Adipocyte (in vitro differentiated cells): ENCODE measurements at regions not wholly inside any gene's neighbourhood (a gene's known extent, or its start where the extent isn't known, plus 50 kb on each side); places are given as distances from the start of the nearest gene placed in this dataset.

ENCODE experiments used
- DNase-seq: peaks from one replicate; pipeline ENCODE4 v3.0.0-alpha.2; 2015; ENCODE audit warnings: low read depth
- H3K27me3 ChIP-seq: replicated peaks from 2 replicates; pipeline ENCODE4 v1.7.0; 2013; ENCODE audit warnings: mild to moderate bottlenecking, low read length, moderate library complexity; ENCODE audit not compliant: control insufficient read depth, insufficient read depth
- H3K36me3 ChIP-seq: 2 replicates; pipeline ENCODE4 v1.7.0; 2013; ENCODE audit warnings: low read length, mild to moderate bottlenecking, moderate library complexity; ENCODE audit not compliant: control insufficient read depth, insufficient read depth, severe bottlenecking
- H3K4me1 ChIP-seq: 2 replicates; pipeline ENCODE4 v1.7.0; 2013; ENCODE audit warnings: mild to moderate bottlenecking, low read length, moderate library complexity; ENCODE audit not compliant: control insufficient read depth, insufficient read depth
- H3K4me3 ChIP-seq: 2 replicates; pipeline ENCODE4 v1.7.0; 2013; ENCODE audit warnings: mild to moderate bottlenecking, low read length, moderate library complexity
- H3K9ac ChIP-seq: 2 replicates; pipeline ENCODE4 v1.7.0; 2013; ENCODE audit warnings: mild to moderate bottlenecking, low read length, moderate library complexity
- H3K9me3 ChIP-seq: 2 replicates; pipeline ENCODE4 v1.7.0; 2013; ENCODE audit warnings: mild to moderate bottlenecking, low read length, moderate library complexity; ENCODE audit not compliant: control insufficient read depth

GRCh38 chr18:1488394-1488793, 583.7 kb downstream of the ADCYAP1 start:
- H3K9me3 ChIP-seq = no peaks in the 10 kb centered on the region
- H3K27me3 ChIP-seq = no peaks in the 10 kb centered on the region
- no peaks in the 10 kb centered on the region for H3K36me3 ChIP-seq
- no peak for DNase-seq
- H3K4me3 ChIP-seq = no peak overlapping the region
- H3K4me1 ChIP-seq = no peaks in the 10 kb centered on the region
- no peak overlapping the region for H3K9ac ChIP-seq

DNA sequence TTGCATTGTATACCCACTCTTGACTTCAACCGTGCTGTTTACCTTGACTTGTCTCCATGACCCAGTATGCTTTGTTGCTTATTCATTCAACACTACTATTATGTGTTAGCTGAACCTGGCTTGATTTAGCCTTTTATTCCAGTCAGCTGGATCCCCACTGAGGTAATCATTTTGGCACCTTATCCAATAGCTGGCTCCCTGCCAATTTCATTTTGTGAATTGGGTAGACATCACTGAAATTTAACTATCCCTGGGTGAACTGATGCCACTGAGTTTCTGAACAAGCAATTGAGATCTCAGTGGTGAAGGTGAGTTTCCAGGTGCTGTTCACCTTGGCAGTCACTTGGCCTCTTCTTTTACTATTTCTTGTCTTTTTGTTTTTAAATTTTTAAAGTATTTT, 584.3 kb downstream of the ADCYAP1 start:
- Histone ChIP-seq H3K4me1 (no peaks in the 10 kb centered on the region), H3K36me3 (no peaks in the 10 kb centered on the region)
- DNase-seq = no peak

DNA sequence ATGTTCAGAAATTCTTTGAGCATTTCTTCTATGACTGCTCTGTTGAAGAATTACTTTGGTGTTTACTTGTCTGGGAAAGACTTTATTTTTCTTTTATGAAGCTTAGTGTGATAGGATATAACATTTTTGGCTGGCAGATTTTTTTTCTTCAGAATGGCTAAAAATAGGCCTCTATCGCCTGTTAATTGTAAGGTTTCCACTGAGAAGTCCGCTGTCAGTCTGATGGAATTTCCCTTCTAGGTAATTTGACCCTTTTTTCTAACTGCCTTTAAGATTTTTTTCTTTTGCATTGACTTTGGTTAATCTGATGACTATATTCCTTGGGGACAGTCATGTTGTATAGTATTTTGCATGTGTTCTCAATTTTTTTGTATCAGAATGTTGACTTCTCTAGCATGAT, 590.7 kb downstream of the ADCYAP1 start:
- H3K27me3 ChIP-seq = no peaks in the 10 kb centered on the region
- no peak overlapping the region for H3K4me3 ChIP-seq
- peaks cover 15% of the 10 kb centered on the region for H3K9me3 ChIP-seq

More for the DNA sequence above, 584.3 kb downstream of the ADCYAP1 start:
- no peaks in the 10 kb centered on the region for H3K27me3 ChIP-seq
- no peak overlapping the region for H3K9ac ChIP-seq
- no peak overlapping the region for H3K4me3 ChIP-seq
- no peaks in the 10 kb centered on the region for H3K9me3 ChIP-seq

GRCh38 chr18:1496096-1496495, 591.4 kb downstream of the ADCYAP1 start:
- no peak overlapping the region for H3K4me3 ChIP-seq
- H3K9ac ChIP-seq = no peak overlapping the region
- no peaks in the 10 kb centered on the region for H3K4me1 ChIP-seq
- H3K27me3 ChIP-seq = no peaks in the 10 kb centered on the region
- no peaks in the 10 kb centered on the region for H3K36me3 ChIP-seq
- DNase-seq = no peak
- peaks cover 15% of the 10 kb centered on the region for H3K9me3 ChIP-seq

More for the DNA sequence above, 590.7 kb downstream of the ADCYAP1 start:
- Histone ChIP-seq H3K4me1 (no peaks in the 10 kb centered on the region), H3K36me3 (no peaks in the 10 kb centered on the region), H3K9ac (no peak overlapping the region)
- DNase-seq = no peak

DNA sequence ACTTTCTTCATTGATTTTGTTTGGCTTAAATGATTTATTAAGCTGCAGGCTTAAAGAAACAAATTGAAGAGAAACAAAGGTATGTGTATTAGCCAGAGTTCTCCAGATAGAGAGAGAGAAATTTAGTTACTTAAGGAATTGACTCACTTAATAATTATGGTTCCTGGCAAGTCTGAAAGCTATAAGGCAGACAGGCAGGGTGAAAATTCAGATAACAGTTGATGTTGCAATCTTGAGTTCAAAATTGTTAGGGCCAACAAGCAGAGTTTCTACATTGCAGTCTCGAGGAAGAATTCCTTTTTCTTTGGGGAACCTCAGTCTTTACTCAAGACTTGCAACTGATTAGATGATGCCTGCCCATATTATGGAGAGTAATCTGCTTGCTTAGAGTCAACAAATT, 593.5 kb downstream of the ADCYAP1 start:
- DNase-seq = no peak
- H3K36me3 ChIP-seq = no peaks in the 10 kb centered on the region
- no peaks in the 10 kb centered on the region for H3K27me3 ChIP-seq
- H3K4me3 ChIP-seq = no peak overlapping the region
- H3K4me1 ChIP-seq = no peaks in the 10 kb centered on the region
- H3K9me3 ChIP-seq = peaks cover 15% of the 10 kb centered on the region
- no peak overlapping the region for H3K9ac ChIP-seq

GRCh38 chr18:1499265-1499664, 594.6 kb downstream of the ADCYAP1 start:
- H3K9ac ChIP-seq = no peak overlapping the region
- no peaks in the 10 kb centered on the region for H3K4me1 ChIP-seq
- H3K9me3 ChIP-seq = peaks cover 15% of the 10 kb centered on the region
- no peak overlapping the region for H3K4me3 ChIP-seq
- no peaks in the 10 kb centered on the region for H3K27me3 ChIP-seq
- peak; percentile 1 for DNase-seq
- H3K36me3 ChIP-seq = no peaks in the 10 kb centered on the region

GRCh38 chr18:1503847-1504246, 599.2 kb downstream of the ADCYAP1 start:
- no peaks in the 10 kb centered on the region for H3K9me3 ChIP-seq
- H3K36me3 ChIP-seq = no peaks in the 10 kb centered on the region
- no peak overlapping the region for H3K4me3 ChIP-seq
- no peaks in the 10 kb centered on the region for H3K27me3 ChIP-seq
- DNase-seq = no peak
- H3K4me1 ChIP-seq = no peaks in the 10 kb centered on the region
- no peak overlapping the region for H3K9ac ChIP-seq

DNA sequence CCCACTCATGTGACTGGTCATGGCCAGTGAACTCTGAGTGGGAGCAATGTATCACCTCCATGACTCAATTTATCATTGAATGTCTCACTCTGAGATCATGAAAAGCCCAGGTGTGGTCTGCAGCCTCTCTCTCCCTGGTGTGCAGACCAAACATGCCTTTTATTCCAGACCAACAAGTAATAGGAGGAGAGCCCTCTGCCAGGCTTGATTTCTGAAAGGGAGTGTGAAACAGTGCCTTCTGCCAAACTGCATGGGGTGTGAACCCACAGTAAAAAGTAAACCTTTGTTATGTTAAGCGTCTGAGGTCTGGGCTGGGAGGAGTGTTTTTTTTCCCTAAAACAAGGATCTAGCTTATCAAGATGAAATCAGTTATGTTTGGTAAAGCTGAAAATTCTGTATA, 601.2 kb downstream of the ADCYAP1 start:
- H3K4me3 ChIP-seq = no peak overlapping the region
- H3K9ac ChIP-seq = no peak overlapping the region
- no peak for DNase-seq
- H3K4me1 ChIP-seq = no peaks in the 10 kb centered on the region
- no peaks in the 10 kb centered on the region for H3K36me3 ChIP-seq
- no peaks in the 10 kb centered on the region for H3K9me3 ChIP-seq
- no peaks in the 10 kb centered on the region for H3K27me3 ChIP-seq

DNA sequence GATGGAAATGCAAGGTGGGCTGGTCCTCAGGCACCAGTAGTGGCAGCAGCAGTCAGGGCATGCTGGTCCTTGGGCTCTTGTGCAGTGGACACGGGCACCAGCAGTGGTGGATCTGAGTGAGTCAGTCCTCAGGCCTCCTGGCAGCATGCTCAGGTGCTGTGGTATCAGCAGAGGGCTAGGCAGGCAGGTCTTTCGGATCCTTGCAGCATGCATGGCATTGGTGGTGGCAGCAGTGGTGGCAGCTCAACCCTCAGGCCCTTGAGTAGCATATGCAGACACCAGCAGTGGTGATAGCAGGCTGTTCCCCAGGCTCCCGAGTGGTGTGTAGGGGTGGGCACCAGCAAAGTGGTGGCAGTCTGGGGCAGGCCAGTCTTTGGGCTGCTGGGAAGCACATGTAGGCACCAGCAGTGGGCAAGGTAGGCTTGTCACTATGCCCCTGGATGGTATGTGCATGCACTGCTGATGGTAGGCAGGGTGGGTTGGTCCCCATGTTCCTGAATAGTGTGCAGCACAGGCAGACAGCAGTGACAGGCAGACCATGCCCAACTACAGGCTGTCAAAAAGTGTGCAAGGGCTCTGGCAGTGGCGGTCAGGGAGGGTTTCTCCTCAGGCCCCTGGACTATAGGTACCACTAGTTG, 606.0 kb downstream of the ADCYAP1 start:
- no peaks in the 10 kb centered on the region for H3K27me3 ChIP-seq
- no peak overlapping the region for H3K9ac ChIP-seq
- peaks cover 4% of the 10 kb centered on the region for H3K4me1 ChIP-seq
- no peak overlapping the region for H3K4me3 ChIP-seq
- no peaks in the 10 kb centered on the region for H3K36me3 ChIP-seq
- no peaks in the 10 kb centered on the region for H3K9me3 ChIP-seq
- no peak for DNase-seq

GRCh38 chr18:1511619-1512311, 607.1 kb downstream of the ADCYAP1 start:
- H3K9me3 ChIP-seq = no peaks in the 10 kb centered on the region
- no peaks in the 10 kb centered on the region for H3K27me3 ChIP-seq
- H3K9ac ChIP-seq = no peak overlapping the region
- DNase-seq = no peak
- H3K4me1 ChIP-seq = peaks cover 4% of the 10 kb centered on the region
- no peak overlapping the region for H3K4me3 ChIP-seq
- no peaks in the 10 kb centered on the region for H3K36me3 ChIP-seq

GRCh38 chr18:1513519-1513918, 608.8 kb downstream of the ADCYAP1 start:
- Histone ChIP-seq H3K27me3 (no peaks in the 10 kb centered on the region), H3K4me1 (peaks cover 4% of the 10 kb centered on the region), H3K9me3 (no peaks in the 10 kb centered on the region), H3K9ac (no peak overlapping the region), H3K36me3 (no peaks in the 10 kb centered on the region), H3K4me3 (no peak overlapping the region)
- peak; percentile 10 for DNase-seq
